GM21723 (cell line): ENCODE measurements at regions not wholly inside any gene's neighbourhood (a gene's known extent, or its start where the extent isn't known, plus 50 kb on each side); places are given as distances from the start of the nearest gene placed in this dataset.
"Not testable (repeated sequence)": the region's sequence is repeated elsewhere in the genome, so short reads cannot be mapped to it uniquely, and the experiment has no call there.

ENCODE experiments used
- ATAC-seq: cut with Tn5 transposase; IDR thresholded peaks from one replicate; pipeline ENCODE4 v1.9.1; 2021; ENCODE audit warnings: mild to moderate bottlenecking, moderate library complexity; ENCODE audit not compliant: unreplicated experiment

- ATAC-seq = not testable (repeated sequence)
These were observed 50.5 kb upstream of the THOC3 start for GRCh38 chr5:176018598-176018997.

- ATAC-seq = not testable (repeated sequence)
These were observed 52.7 kb upstream of the THOC3 start for GRCh38 chr5:176020852-176021251.

- ATAC-seq = not testable (repeated sequence)
These were observed 55.4 kb upstream of the THOC3 start for GRCh38 chr5:176023535-176023934.

GRCh38 chr5:176029445-176029844 is 61.3 kb upstream of the THOC3 start:
- ATAC-seq = not testable (repeated sequence)

GRCh38 chr5:176030361-176031117 is 62.4 kb upstream of the THOC3 start:
- not testable (repeated sequence) for ATAC-seq

DNA sequence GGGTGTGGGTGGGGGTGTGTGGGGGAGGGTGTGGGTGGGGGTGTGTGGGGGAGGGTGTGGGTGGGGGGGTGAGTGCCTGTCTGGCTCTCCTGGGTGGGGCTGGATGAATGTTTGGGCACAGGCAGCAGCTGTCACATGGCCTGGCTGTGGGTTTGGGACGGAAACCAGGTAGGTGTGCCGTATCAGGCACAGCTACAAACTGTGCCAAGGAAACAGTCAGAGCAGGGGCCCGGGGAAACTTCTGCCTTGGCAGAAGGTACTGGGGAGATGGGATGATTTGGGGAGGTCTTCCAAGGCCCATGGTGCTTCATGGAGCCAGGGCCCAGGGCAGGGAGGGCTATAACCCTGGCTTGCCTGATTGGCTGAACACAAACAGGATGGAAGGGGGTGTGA is 63.0 kb upstream of the THOC3 start:
- not testable (repeated sequence) for ATAC-seq

GRCh38 chr5:176033186-176033585 is 65.1 kb upstream of the THOC3 start:
- not testable (repeated sequence) for ATAC-seq

DNA sequence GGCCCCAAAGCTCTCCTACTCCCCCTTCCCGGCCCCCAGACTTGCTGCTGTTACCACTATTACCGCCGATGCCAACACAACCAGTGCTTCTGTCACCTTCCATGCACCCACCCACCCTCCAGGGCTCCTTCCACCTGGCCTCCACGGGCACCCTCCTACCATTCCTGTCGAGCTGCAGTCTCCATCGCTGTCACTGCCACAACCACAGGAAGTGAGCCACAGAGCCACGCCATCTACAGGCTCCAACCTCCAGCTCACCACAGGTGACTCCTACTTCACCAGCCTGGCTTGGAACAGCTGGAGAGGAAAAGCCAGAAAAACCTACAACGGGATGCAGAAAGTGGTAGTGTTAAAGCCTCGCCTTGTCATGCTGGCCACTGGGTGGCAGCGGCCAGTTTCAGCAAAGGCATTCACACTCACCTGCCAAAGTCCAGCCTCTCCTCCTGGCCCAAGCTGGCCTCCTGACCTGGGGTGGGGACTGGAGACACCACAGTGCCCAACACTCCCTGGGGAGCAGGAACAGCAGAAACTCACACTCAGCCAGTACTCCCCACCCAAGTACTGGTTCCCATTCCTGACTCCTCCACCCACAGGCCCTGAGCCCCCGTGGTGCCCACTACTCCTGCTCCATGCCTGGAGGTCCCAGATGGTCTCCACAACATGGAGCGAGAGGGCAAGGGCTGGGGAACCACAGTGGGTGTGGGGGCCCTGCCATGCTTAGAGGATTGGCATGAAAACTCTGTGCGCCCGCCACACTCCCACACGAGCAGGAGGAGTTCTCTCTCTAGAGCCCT is 66.5 kb upstream of the THOC3 start:
- ATAC-seq = not testable (repeated sequence)

- ATAC-seq = not testable (repeated sequence)
These were observed 67.1 kb upstream of the THOC3 start for GRCh38 chr5:176035201-176035530.

GRCh38 chr5:176035816-176036308 is 67.7 kb upstream of the THOC3 start:
- not testable (repeated sequence) for ATAC-seq

GRCh38 chr5:176036391-176036790 is 68.3 kb upstream of the THOC3 start:
- ATAC-seq = not testable (repeated sequence)

DNA sequence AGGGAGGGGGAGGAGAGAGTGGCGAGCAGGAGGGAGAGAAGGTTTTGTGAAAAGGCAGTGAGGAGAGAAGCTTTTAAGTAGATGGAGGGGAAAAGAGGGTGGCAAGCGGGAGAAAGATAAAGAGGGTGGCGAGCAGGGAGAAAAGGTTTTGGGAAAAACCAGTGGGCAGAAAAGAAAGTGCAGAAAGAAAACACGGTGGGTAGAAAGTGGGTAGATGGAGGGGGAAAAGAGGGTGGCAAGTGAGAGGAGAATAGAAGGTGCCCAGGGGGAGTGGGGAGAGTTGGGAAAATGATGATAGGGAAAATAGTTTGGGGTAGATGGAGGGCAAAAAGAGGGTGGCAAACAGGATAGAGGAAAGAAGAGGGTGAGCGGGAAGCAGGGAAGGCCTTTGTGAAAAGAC is 69.1 kb upstream of the THOC3 start:
- ATAC-seq = not testable (repeated sequence)

- ATAC-seq = not testable (repeated sequence)
These were observed 72.1 kb upstream of the THOC3 start for GRCh38 chr5:176040105-176040801.

- not testable (repeated sequence) for ATAC-seq
These were observed 73.3 kb upstream of the THOC3 start for GRCh38 chr5:176041248-176041994.

GRCh38 chr5:176042020-176042658 is 74.0 kb upstream of the THOC3 start:
- ATAC-seq = not testable (repeated sequence)

GRCh38 chr5:176043252-176043829 is 75.2 kb upstream of the THOC3 start:
- not testable (repeated sequence) for ATAC-seq

- not testable (repeated sequence) for ATAC-seq
These were observed 75.9 kb upstream of the THOC3 start for GRCh38 chr5:176043986-176044385.

DNA sequence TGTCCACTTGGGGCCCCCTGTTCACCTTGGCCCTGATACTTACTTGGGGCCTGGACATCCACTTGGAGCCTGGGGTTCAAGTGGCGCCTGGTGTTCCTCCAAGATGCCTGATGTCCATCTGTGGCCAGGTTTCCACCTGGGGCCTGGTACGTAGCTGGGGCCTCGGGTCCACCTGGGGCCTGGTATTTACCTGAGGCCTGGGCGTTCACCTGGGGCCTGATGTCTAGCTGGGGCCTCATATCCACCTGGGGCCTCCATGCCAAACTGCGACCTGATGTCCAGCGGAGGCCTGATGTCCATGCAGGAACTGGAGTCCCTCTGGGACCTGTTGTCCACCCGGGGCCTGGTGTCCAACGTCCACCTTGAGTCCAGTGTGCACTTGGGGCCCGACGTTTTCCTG is 76.3 kb upstream of the THOC3 start:
- ATAC-seq = not testable (repeated sequence)

- not testable (repeated sequence) for ATAC-seq
These were observed 77.3 kb upstream of the THOC3 start for GRCh38 chr5:176045442-176045841.

GRCh38 chr5:176048671-176049070 is 80.6 kb upstream of the THOC3 start:
- not testable (repeated sequence) for ATAC-seq
